K562 (cell line): ENCODE measurements at regions not wholly inside any gene's neighbourhood (a gene's known extent, or its start where the extent isn't known, plus 50 kb on each side); places are given as distances from the start of the nearest gene placed in this dataset.

Experiments
- ATAC-seq: fragments of 200-7000 bp; cut with Tn5 transposase; 3 replicates; pipeline ENCODE4 v1.9.1; 2020; ENCODE audit warnings: moderate library complexity
- BruUV-seq: library from RNA; stranded (reverse); fragments of 400-500 nt; replicated peaks from 2 replicates; lab custom pipeline; 2021; lab: Mats Ljungman, UMichigan
- CTCF ChIA-PET: fragments of 300-600 bp; formaldehyde crosslinking; extraction: SDS; loops from one replicate; lab custom pipeline; 2021; ENCODE audit warnings: low intra/inter-chr PET ratio; lab: Yijun Ruan, JAX
- POLR2A ChIA-PET: fragments of 300-600, 350-650 bp; sonication (Branson Sonifier 250); formaldehyde crosslinking; extraction: SDS; loops from one replicate; lab custom pipeline; 2021; ENCODE audit warnings: antibody characterized with exemption, inconsistent platforms; lab: Yijun Ruan, JAX
- DNase-seq, 4 experiments: peaks; one replicate each; pipeline versions ENCODE4 v3.0.0 to v3.0.0-alpha.2; 2011 to 2018; ENCODE audit warnings: low spot score in 3 of 4, mixed read lengths in 3 of 4; ENCODE audit errors: extremely low read depth in 1 of 4
- FAIRE-seq: peaks from 2 replicates; lab custom pipeline; 2011; peaks lifted over from hg19 to GRCh38; lab: Jason Lieb, UNC
- H2AFZ ChIP-seq: 2 replicates; pipeline ENCODE4 v1.6.0; 2011; ENCODE audit warnings: low read depth, low read length, control low read depth, inconsistent platforms
- H3K27ac ChIP-seq: fragments of 200-600 bp; 3 replicates; pipeline ENCODE4 v1.8.0; 2011; ENCODE audit warnings: low read depth, mild to moderate bottlenecking, control low read depth, inconsistent platforms, low read length, moderate library complexity, mixed read lengths; ENCODE audit errors: extremely low read depth
- H3K27me3 ChIP-seq, 2 experiments: fragments of 300-600 bp in 1 of 2; 2 replicates in 1 of 2; 3 replicates in 1 of 2; pipeline versions ENCODE4 v1.6.0 to v1.8.0; 2011; ENCODE audit warnings: inconsistent platforms in 2 of 2, low read length in 2 of 2, mild to moderate bottlenecking in 1 of 2, mixed read lengths in 1 of 2, moderate library complexity in 1 of 2; ENCODE audit not compliant: control insufficient read depth in 2 of 2, insufficient read depth in 2 of 2
- H3K36me3 ChIP-seq: fragments of 300-600 bp; 3 replicates; pipeline ENCODE4 v1.8.0; 2011; ENCODE audit warnings: mild to moderate bottlenecking, low read length, inconsistent platforms; ENCODE audit not compliant: control insufficient read depth, insufficient read depth
- H3K4me1 ChIP-seq, 2 experiments: fragments of 200-600 bp in 1 of 2; replicated peaks in 1 of 2; 2 replicates in 1 of 2; 3 replicates in 1 of 2; pipeline versions ENCODE4 v1.5.1 to v1.8.0; 2011; ENCODE audit warnings: inconsistent platforms in 2 of 2, low read length in 2 of 2, mild to moderate bottlenecking in 1 of 2, mixed read lengths in 1 of 2, moderate library complexity in 1 of 2; ENCODE audit not compliant: control insufficient read depth in 2 of 2, insufficient read depth in 2 of 2
- H3K4me2 ChIP-seq: 2 replicates; pipeline ENCODE4 v1.6.1; 2011; ENCODE audit warnings: low read length, control low read depth, inconsistent platforms, mixed read lengths; ENCODE audit not compliant: insufficient read depth
- H3K4me3 ChIP-seq: fragments of 200-600 bp; sonication (generic), shearing (Covaris generic); 2 replicates; pipeline ENCODE4 v1.5.1; 2016; ENCODE audit warnings: control low read depth, inconsistent platforms
- H3K79me2 ChIP-seq: fragments of 200-600 bp; 3 replicates; pipeline ENCODE4 v1.8.0; 2011; ENCODE audit warnings: low read length, inconsistent platforms; ENCODE audit not compliant: control insufficient read depth, insufficient read depth
- H3K9ac ChIP-seq, 2 experiments: 2 replicates each; pipeline versions ENCODE4 v1.6.0 to v1.6.1; 2011; ENCODE audit warnings: low read depth in 2 of 2, low read length in 2 of 2, control low read depth in 1 of 2, inconsistent platforms in 1 of 2, mild to moderate bottlenecking in 1 of 2, mixed read lengths in 1 of 2; ENCODE audit not compliant: insufficient read depth in 1 of 2
- H3K9me1 ChIP-seq: one replicate; pipeline ENCODE4 v1.6.0; 2011; ENCODE audit warnings: inconsistent platforms, mild to moderate bottlenecking, low read length, moderate library complexity; ENCODE audit not compliant: control insufficient read depth, insufficient read depth
- H3K9me3 ChIP-seq: replicated peaks from 2 replicates; pipeline ENCODE4 v1.5.1; 2011; ENCODE audit warnings: low read depth, low read length, inconsistent platforms; ENCODE audit not compliant: control insufficient read depth, insufficient read depth
- H4K20me1 ChIP-seq: replicated peaks from 2 replicates; pipeline ENCODE4 v1.6.1; 2011; ENCODE audit warnings: low read length, inconsistent platforms, mixed read lengths; ENCODE audit not compliant: control insufficient read depth, insufficient read depth
- DNMT1 ChIP-seq: fragments of 450-650 bp; IDR thresholded peaks from 2 replicates; pipeline ENCODE4 v1.6.1; 2016; ENCODE audit warnings: antibody characterized with exemption, mild to moderate bottlenecking
- HDAC8 ChIP-seq: fragments of 450-650 bp; IDR thresholded peaks from 2 replicates; pipeline ENCODE4 v1.6.1; 2016; ENCODE audit warnings: mild to moderate bottlenecking, missing genetic modification characterization, moderate library complexity, missing compliant biosample characterization
- HNRNPLL ChIP-seq: fragments of 200-400 bp; formaldehyde crosslinking; IDR thresholded peaks from 2 replicates; pipeline ENCODE4 v1.6.1; 2017; ENCODE audit warnings: low read length, low read depth, mild to moderate bottlenecking; ENCODE audit not compliant: poor library complexity, severe bottlenecking
- RAD51 ChIP-seq: fragments of 450-650 bp; IDR thresholded peaks from 2 replicates; pipeline ENCODE4 v1.7.1; 2016; ENCODE audit warnings: low read depth, mild to moderate bottlenecking, borderline replicate concordance
- ZFP36 ChIP-seq: fragments of 150-350 bp; IDR thresholded peaks from 2 replicates; pipeline ENCODE4 v1.6.1; 2018; ENCODE audit warnings: low read length, low read depth; ENCODE audit not compliant: partially characterized antibody
- WGBS: fragments of 100-300 bp; shearing (Covaris generic); methylation state at CpG from one replicate; pipeline ENCODE4 v1.1.6; 2016; ENCODE audit warnings: low coverage, mixed read lengths; ENCODE audit not compliant: insufficient coverage; ENCODE audit errors: missing lambda C conversion rate; 5-methylcytosine and 5-hydroxymethylcytosine counted together
- in situ Hi-C: fragments of 300-500 bp; cut with MboI; formaldehyde crosslinking; loops from 4 replicates; pipeline ENCODE4 v1.15.0; 2018; ENCODE audit warnings: inconsistent platforms, mixed read lengths
- intact Hi-C: fragments of 100-400 bp; cut with micrococcal nuclease; formaldehyde crosslinking; loops from 2 replicates; pipeline ENCODE4 v1.14.2; 2022
- TF ChIP-seq, protein P1 (sequence below): fragments of 250-450 bp; sonication (Bioruptor Pico); IDR thresholded peaks from 2 replicates; pipeline ENCODE4 v1.5.0; 2020; ENCODE audit warnings: mild to moderate bottlenecking, borderline replicate concordance
- TF ChIP-seq, protein P2 (sequence below): fragments of 450-650 bp; IDR thresholded peaks from 2 replicates; pipeline ENCODE4 v1.6.1; 2018; ENCODE audit not compliant: partially characterized antibody

DNA sequence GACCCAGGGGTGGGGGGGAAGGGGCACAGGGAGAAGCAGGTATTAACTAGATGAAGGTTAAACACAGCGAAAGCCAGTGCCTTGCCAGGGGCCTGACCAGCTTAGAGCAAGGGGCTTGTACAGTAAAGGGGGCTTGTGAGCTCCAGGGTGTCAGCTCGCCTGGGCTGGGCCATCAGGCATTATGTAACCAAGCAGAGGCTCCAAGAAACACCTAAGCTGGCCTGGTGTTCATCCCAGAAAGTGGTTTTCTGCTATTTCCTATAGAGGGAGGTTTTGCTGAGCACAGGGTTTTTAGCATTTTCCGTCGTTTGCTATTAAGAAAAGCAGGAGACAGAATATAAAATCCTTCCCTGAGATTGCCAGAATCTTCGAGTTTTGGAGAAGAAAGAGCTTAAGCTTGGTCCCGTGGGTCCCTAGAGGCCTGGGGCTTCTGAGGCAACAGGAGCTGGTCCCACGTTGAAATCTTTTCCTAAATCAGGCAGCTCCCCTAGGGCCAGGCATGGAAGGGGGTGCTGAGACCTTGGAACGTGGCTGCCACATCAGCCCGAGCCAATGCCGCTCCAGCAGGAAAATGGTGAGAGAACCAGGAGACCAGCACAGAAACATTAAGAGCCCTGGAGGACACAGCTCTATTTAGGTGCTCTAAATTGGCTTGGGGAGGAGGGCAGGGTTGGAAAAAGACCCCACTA is 71.4 kb downstream of the ISG20 start:
- no peak overlapping the region for H3K27ac ChIP-seq
- no peaks in the 10 kb centered on the region for H3K9me3 ChIP-seq
- ChIA-PET CTCF (no interaction called here), POLR2A (interaction anchor here (0.5 to 1.0 kb wide), 2 partner anchors 89 to 113 kb away, joined by 3 read pairs; no protein-coding TSS in a partner anchor)
- H3K4me2 ChIP-seq, result no peak overlapping the region
- H3K9ac ChIP-seq, result no peak overlapping the region
- H4K20me1 ChIP-seq, result peaks cover 6% of the 10 kb centered on the region; the same call in 1 of the 2 replicates
- H2AFZ ChIP-seq, result no peak overlapping the region
- DNase-seq (no peak), FAIRE-seq (no peak), ATAC-seq (no peak)
- peaks cover 24 to 67% of the 10 kb centered on the region in 2 experiments for H3K27me3 ChIP-seq
- H3K79me2 ChIP-seq, result no peaks in the 10 kb centered on the region
- H3K36me3 ChIP-seq, result no peaks in the 10 kb centered on the region
- in situ Hi-C loops (no loop called here), intact Hi-C loops (no loop called here)
- no TSS peak for BruUV-seq
- no peaks in the 10 kb centered on the region for H3K9me1 ChIP-seq
- no peak for TF ChIP-seq HNRNPLL
- TF ChIP-seq DNMT1, result no peak
- TF ChIP-seq, protein P1, sequence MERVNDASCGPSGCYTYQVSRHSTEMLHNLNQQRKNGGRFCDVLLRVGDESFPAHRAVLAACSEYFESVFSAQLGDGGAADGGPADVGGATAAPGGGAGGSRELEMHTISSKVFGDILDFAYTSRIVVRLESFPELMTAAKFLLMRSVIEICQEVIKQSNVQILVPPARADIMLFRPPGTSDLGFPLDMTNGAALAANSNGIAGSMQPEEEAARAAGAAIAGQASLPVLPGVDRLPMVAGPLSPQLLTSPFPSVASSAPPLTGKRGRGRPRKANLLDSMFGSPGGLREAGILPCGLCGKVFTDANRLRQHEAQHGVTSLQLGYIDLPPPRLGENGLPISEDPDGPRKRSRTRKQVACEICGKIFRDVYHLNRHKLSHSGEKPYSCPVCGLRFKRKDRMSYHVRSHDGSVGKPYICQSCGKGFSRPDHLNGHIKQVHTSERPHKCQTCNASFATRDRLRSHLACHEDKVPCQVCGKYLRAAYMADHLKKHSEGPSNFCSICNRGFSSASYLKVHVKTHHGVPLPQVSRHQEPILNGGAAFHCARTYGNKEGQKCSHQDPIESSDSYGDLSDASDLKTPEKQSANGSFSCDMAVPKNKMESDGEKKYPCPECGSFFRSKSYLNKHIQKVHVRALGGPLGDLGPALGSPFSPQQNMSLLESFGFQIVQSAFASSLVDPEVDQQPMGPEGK (CRISPR knock-in tag), result no peak
- TF ChIP-seq, protein P2, sequence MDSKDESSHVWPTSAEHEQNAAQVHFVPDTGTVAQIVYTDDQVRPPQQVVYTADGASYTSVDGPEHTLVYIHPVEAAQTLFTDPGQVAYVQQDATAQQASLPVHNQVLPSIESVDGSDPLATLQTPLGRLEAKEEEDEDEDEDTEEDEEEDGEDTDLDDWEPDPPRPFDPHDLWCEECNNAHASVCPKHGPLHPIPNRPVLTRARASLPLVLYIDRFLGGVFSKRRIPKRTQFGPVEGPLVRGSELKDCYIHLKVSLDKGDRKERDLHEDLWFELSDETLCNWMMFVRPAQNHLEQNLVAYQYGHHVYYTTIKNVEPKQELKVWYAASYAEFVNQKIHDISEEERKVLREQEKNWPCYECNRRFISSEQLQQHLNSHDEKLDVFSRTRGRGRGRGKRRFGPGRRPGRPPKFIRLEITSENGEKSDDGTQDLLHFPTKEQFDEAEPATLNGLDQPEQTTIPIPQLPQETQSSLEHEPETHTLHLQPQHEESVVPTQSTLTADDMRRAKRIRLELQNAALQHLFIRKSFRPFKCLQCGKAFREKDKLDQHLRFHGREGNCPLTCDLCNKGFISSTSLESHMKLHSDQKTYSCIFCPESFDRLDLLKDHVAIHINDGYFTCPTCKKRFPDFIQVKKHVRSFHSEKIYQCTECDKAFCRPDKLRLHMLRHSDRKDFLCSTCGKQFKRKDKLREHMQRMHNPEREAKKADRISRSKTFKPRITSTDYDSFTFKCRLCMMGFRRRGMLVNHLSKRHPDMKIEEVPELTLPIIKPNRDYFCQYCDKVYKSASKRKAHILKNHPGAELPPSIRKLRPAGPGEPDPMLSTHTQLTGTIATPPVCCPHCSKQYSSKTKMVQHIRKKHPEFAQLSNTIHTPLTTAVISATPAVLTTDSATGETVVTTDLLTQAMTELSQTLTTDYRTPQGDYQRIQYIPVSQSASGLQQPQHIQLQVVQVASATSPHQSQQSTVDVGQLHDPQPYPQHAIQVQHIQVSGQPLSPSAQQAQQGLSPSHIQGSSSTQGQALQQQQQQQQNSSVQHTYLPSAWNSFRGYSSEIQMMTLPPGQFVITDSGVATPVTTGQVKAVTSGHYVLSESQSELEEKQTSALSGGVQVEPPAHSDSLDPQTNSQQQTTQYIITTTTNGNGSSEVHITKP, result no peak
- no peak for TF ChIP-seq HDAC8 (tag)
- no peak for TF ChIP-seq RAD51
- TF ChIP-seq ZFP36, result no peak
- peaks cover 0 to 2% of the 10 kb centered on the region in 2 experiments; a peak in 1 of 5 replicates for H3K4me1 ChIP-seq
- no peak overlapping the region for H3K4me3 ChIP-seq
- 0% methylated on average over 10 of the region's 10 CpGs for WGBS
